A549 (cell line): ENCODE measurements at regions not wholly inside any gene's neighbourhood (a gene's known extent, or its start where the extent isn't known, plus 50 kb on each side); places are given as distances from the start of the nearest gene placed in this dataset.
A peak's percentile ranks its signal among the peaks of the same experiment; 100 is the strongest.

Source experiments
- ATAC-seq, 2 experiments: fragments of 200-7000 bp in 1 of 2; fragments of >200 bp in 1 of 2; cut with Nextera tagmentation in 1 of 2; cut with Tn5 transposase in 1 of 2; 3 replicates each; pipeline versions ENCODE4 v1.8.0 to v1.9.1; 2018 to 2020; ENCODE audit warnings: mild to moderate bottlenecking in 1 of 2, moderate library complexity in 1 of 2
- CTCF ChIA-PET: fragments of 300-600 bp; sonication (Branson Sonifier 250); formaldehyde crosslinking; extraction: SDS; loops from one replicate; lab custom pipeline; 2021; ENCODE audit warnings: antibody characterized with exemption, inconsistent platforms; lab: Yijun Ruan, JAX
- POLR2A ChIA-PET: fragments of 350-600 bp; formaldehyde crosslinking; extraction: SDS; loops from one replicate; lab custom pipeline; 2021; ENCODE audit warnings: antibody characterized with exemption, inconsistent platforms; lab: Yijun Ruan, JAX
- DNase-seq, 2 experiments: peaks; one replicate each; pipeline versions ENCODE4 v3.0.0 to v3.0.0-alpha.2; 2011 to 2016; ENCODE audit warnings: low read depth in 1 of 2, low spot score in 1 of 2
- FAIRE-seq: peaks from 2 replicates; lab custom pipeline; 2011; peaks lifted over from hg19 to GRCh38; lab: Jason Lieb, UNC
- H3K27ac ChIP-seq, 2 experiments: fragments of >200 bp; sonication (Bioruptor Twin); formaldehyde crosslinking; 3 replicates each; pipeline ENCODE4 v1.5.1; 2016 to 2017
- H3K4me1 ChIP-seq: fragments of >200 bp; sonication (Bioruptor Twin); formaldehyde crosslinking; 3 replicates; pipeline ENCODE4 v1.6.1; 2016
- H3K4me2 ChIP-seq: fragments of >200 bp; sonication (Bioruptor Twin); formaldehyde crosslinking; 3 replicates; pipeline ENCODE4 v1.6.1; 2016
- H3K4me3 ChIP-seq: fragments of >200 bp; sonication (Bioruptor Twin); formaldehyde crosslinking; 3 replicates; pipeline ENCODE4 v1.5.1; 2016
- H3K9me3 ChIP-seq: fragments of >200 bp; sonication (Bioruptor Twin); formaldehyde crosslinking; 3 replicates; pipeline ENCODE4 v1.6.1; 2016
- CBX2 ChIP-seq: fragments of 200-600 bp; sonication (generic); IDR thresholded peaks from 2 replicates; pipeline ENCODE4 v1.6.1; 2016; ENCODE audit warnings: low read depth, mild to moderate bottlenecking, borderline replicate concordance
- CBX8 ChIP-seq: fragments of 200-600 bp; sonication (generic); IDR thresholded peaks from 2 replicates; pipeline ENCODE4 v1.6.1; 2016
- EHMT2 ChIP-seq: fragments of 200-600 bp; sonication (generic); IDR thresholded peaks from 2 replicates; pipeline ENCODE4 v1.6.1; 2016; ENCODE audit warnings: antibody characterized with exemption, low read depth, mild to moderate bottlenecking, moderate library complexity
- HEYL ChIP-seq: fragments of 250-450 bp; sonication (Bioruptor Pico); IDR thresholded peaks from 2 replicates; pipeline ENCODE4 v1.8.0; 2021; ENCODE audit warnings: mild to moderate bottlenecking, moderate library complexity
- KDM1A ChIP-seq: fragments of 200-600 bp; sonication (generic); IDR thresholded peaks from 2 replicates; pipeline ENCODE4 v1.6.1; 2016; ENCODE audit warnings: low read depth, mild to moderate bottlenecking
- KDM5A ChIP-seq: fragments of 200-600 bp; sonication (generic); IDR thresholded peaks from 2 replicates; pipeline ENCODE4 v1.6.1; 2016; ENCODE audit warnings: antibody characterized with exemption, mild to moderate bottlenecking
- MAFK ChIP-seq: fragments of 450-650 bp; IDR thresholded peaks from 2 replicates; pipeline ENCODE4 v1.6.1; 2014; ENCODE audit not compliant: partially characterized antibody
- MAZ ChIP-seq: fragments of 150-350 bp; IDR thresholded peaks from 2 replicates; pipeline ENCODE4 v1.6.1; 2014; ENCODE audit warnings: antibody characterized with exemption, low read depth, low read length, borderline replicate concordance
- NFE2L2 ChIP-seq: fragments of 150-350 bp; conservative IDR thresholded peaks from 2 replicates; pipeline ENCODE4 v1.6.1; 2014; ENCODE audit warnings: low read length
- NPAS2 ChIP-seq: fragments of 250-450 bp; sonication (Bioruptor Pico); IDR thresholded peaks from 2 replicates; pipeline ENCODE4 v1.8.0; 2022; ENCODE audit warnings: mild to moderate bottlenecking, moderate library complexity, borderline replicate concordance
- NR3C1 ChIP-seq: fragments of >200 bp; sonication (Bioruptor Twin); formaldehyde crosslinking; IDR thresholded peaks from 3 replicates; pipeline ENCODE4 v1.6.1; 2017
- PHF8 ChIP-seq: fragments of 200-600 bp; sonication (generic); IDR thresholded peaks from 2 replicates; pipeline ENCODE4 v1.6.1; 2016; ENCODE audit warnings: low read depth, mild to moderate bottlenecking, antibody characterized with exemption, moderate library complexity, borderline replicate concordance
- RARB ChIP-seq: fragments of 250-450 bp; sonication (Bioruptor Pico); IDR thresholded peaks from 2 replicates; pipeline ENCODE4 v1.8.0; 2021; ENCODE audit warnings: mild to moderate bottlenecking, moderate library complexity
- RNF2 ChIP-seq: fragments of 200-600 bp; sonication (generic); IDR thresholded peaks from 2 replicates; pipeline ENCODE4 v1.6.1; 2016; ENCODE audit warnings: low read depth, mild to moderate bottlenecking, antibody characterized with exemption, moderate library complexity, borderline replicate concordance
- SMC3 ChIP-seq: fragments of >200 bp; sonication (Bioruptor Twin); formaldehyde crosslinking; IDR thresholded peaks from 3 replicates; pipeline ENCODE4 v1.6.1; 2018; ENCODE audit warnings: inconsistent platforms
- SREBF2 ChIP-seq: fragments of 450-650 bp; IDR thresholded peaks from 2 replicates; pipeline ENCODE4 v1.6.1; 2014; ENCODE audit warnings: mild to moderate bottlenecking, moderate library complexity
- TP53 ChIP-seq: fragments of 250-450 bp; sonication (Bioruptor Pico); IDR thresholded peaks from 2 replicates; pipeline ENCODE4 v1.5.0; 2021; ENCODE audit warnings: mild to moderate bottlenecking, moderate library complexity
- ZC3H11A ChIP-seq: fragments of 450-650 bp; IDR thresholded peaks from 2 replicates; pipeline ENCODE4 v1.6.1; 2014; ENCODE audit warnings: antibody characterized with exemption, mild to moderate bottlenecking
- ZFP36 ChIP-seq: fragments of 450-650 bp; IDR thresholded peaks from 2 replicates; pipeline ENCODE4 v1.6.1; 2014; ENCODE audit warnings: borderline replicate concordance; ENCODE audit not compliant: partially characterized antibody
- ZNF302 ChIP-seq: fragments of 250-450 bp; sonication (Bioruptor Pico); IDR thresholded peaks from 2 replicates; pipeline ENCODE4 v1.9.0; 2021; ENCODE audit warnings: inconsistent platforms, mild to moderate bottlenecking, moderate library complexity
- ZSCAN20 ChIP-seq: fragments of 250-450 bp; sonication (Bioruptor Pico); IDR thresholded peaks from 2 replicates; pipeline ENCODE4 v1.8.0; 2022; ENCODE audit warnings: mild to moderate bottlenecking, moderate library complexity
- WGBS: methylation state at CpG from one replicate; pipeline ENCODE4 v1.1.6; 2017; ENCODE audit errors: missing lambda C conversion rate; 5-methylcytosine and 5-hydroxymethylcytosine counted together
- TF ChIP-seq, protein P1 (sequence below): fragments of 250-450 bp; sonication (Bioruptor Pico); IDR thresholded peaks from 2 replicates; pipeline ENCODE4 v1.5.0; 2020; ENCODE audit warnings: low read depth, mild to moderate bottlenecking, moderate library complexity
- TF ChIP-seq, protein P2 (sequence below): IDR thresholded peaks from 2 replicates; pipeline ENCODE4 v1.6.1; 2012; ENCODE audit warnings: low read depth, borderline replicate concordance

DNA sequence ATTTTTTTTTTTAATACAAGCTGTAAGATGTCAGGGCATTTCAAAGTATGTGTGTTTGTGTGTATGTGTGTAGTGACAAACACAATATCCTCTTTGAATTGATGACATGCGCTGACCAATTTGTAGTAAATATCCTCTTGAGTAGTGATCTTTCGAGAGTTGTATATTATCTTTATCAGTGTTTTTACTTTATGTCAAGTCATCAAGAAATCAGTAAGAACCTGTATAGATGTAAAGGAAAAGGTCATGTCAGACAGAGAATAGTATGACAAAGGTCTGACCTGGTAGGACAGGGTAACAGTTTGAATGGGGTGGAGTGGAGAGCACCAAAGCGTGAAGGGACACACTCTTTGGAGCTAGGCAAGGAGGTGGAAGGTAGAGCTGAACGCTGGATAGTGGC lies 1931.4 kb upstream of the CELF4 start:
- Histone ChIP-seq H3K27ac (no peak overlapping the region), H3K4me1 (no peaks in the 10 kb centered on the region), H3K4me3 (no peak overlapping the region), H3K4me2 (no peak overlapping the region), H3K9me3 (no peaks in the 10 kb centered on the region)
- POLR2A ChIA-PET, result no interaction called here
- ATAC-seq, result no peak
- no peak for FAIRE-seq
- 57% methylated on average over 4 of the region's 4 CpGs for WGBS
- no peak for DNase-seq
- CTCF ChIA-PET, result no interaction called here
- no peak for TF ChIP-seq MAZ
- TF ChIP-seq MAFK, result peak; percentile 58
- TF ChIP-seq NPAS2 (CRISPR knock-in tag), result no peak
- TF ChIP-seq KDM1A, result no peak
- no peak for TF ChIP-seq ZNF302

DNA sequence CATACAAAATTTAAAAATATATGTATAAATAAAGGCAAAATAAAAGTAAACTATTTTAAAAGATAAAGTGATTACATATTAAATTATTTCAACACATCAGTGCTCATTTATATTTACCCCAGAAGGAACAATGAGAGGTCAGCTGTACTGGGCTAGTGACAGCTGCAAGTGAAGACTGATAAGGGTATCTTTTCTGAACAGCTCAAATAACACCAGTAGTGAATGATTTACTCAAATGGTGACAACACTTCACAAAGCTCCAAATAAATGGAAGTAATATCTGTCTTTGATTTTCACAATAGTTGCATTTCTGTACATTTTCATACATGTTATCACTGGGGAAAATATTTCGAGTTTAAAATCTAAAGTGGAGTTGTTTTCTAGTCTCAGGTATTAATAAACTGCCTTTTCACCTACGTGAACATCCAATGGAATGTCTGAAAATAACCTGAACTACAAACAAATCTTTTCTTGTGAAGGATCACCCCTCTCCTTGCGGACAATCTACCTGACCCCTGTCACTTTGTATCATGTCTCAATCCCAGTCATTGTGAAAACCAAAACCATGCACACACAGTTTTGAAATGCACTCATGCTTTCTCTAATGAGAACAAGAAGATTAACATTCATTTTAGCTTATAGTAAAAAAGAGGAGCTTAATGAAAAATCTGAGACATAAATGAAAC lies 1928.8 kb upstream of the CELF4 start:
- TF ChIP-seq RARB (CRISPR knock-in tag) (no peak), EHMT2 (no peak), TP53 (no peak), PHF8 (no peak), CBX8 (no peak), ZFP36 (no peak), ZC3H11A (no peak), CBX2 (no peak), SMC3 (no peak), KDM5A (no peak), HEYL (no peak), SREBF2 (no peak)
- Histone ChIP-seq H3K4me1 (no peaks in the 10 kb centered on the region), H3K27ac (no peak overlapping the region), H3K4me3 (no peak overlapping the region), H3K4me2 (no peak overlapping the region), H3K9me3 (no peaks in the 10 kb centered on the region)
- ChIA-PET POLR2A (no interaction called here), CTCF (interaction anchor here (0.5 to 0.6 kb wide), 3 partner anchors 32 to 1917 kb away, joined by 3 to 4 read pairs (median 3); no protein-coding TSS in a partner anchor)
- ATAC-seq (no peak), DNase-seq (no peak), FAIRE-seq (no peak)
- 83% methylated on average over 3 of the region's 3 CpGs for WGBS

DNA sequence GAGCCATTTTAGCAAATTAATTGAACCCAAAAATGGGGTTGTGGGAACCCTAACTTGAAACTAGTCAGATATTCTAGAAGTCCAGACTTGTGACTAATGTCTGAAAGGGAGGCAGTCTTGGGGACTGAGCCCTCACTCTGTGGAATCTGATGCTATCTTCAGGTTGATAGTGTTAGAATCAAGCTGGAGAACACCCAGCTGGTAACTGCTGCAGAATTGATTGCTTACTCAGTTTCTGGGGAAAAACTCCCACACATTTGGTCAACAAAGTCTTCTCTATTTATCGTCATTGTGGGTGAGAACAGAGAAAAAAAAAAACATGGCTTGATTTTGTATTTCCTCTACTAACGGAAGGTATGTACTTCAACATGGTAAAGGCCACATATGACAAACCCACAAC lies 1925.8 kb upstream of the CELF4 start:
- POLR2A ChIA-PET, result no interaction called here
- FAIRE-seq, result no peak
- CTCF ChIA-PET, result no interaction called here

More for the DNA sequence above, 1925.8 kb upstream of the CELF4 start:
- Histone ChIP-seq H3K4me3 (no peak overlapping the region), H3K27ac (no peak overlapping the region), H3K4me2 (no peak overlapping the region), H3K9me3 (no peaks in the 10 kb centered on the region), H3K4me1 (no peaks in the 10 kb centered on the region)
- 84% methylated on average over 2 of the region's 2 CpGs for WGBS
- DNase-seq (no peak), ATAC-seq (no peak)
- TF ChIP-seq, protein P1, sequence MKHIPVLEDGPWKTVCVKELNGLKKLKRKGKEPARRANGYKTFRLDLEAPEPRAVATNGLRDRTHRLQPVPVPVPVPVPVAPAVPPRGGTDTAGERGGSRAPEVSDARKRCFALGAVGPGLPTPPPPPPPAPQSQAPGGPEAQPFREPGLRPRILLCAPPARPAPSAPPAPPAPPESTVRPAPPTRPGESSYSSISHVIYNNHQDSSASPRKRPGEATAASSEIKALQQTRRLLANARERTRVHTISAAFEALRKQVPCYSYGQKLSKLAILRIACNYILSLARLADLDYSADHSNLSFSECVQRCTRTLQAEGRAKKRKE, result no peak
- no peak for TF ChIP-seq CBX2
- TF ChIP-seq ZSCAN20, result no peak
- TF ChIP-seq NFE2L2, result no peak
- TF ChIP-seq NR3C1, result no peak
- no peak for TF ChIP-seq RNF2
- no peak for TF ChIP-seq CBX8
- TF ChIP-seq, protein P2, sequence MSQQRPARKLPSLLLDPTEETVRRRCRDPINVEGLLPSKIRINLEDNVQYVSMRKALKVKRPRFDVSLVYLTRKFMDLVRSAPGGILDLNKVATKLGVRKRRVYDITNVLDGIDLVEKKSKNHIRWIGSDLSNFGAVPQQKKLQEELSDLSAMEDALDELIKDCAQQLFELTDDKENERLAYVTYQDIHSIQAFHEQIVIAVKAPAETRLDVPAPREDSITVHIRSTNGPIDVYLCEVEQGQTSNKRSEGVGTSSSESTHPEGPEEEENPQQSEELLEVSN, result no peak
